SW480 (cell line): ENCODE measurements at regions not wholly inside any gene's neighbourhood (a gene's known extent, or its start where the extent isn't known, plus 50 kb on each side); places are given as distances from the start of the nearest gene placed in this dataset.

Experiments used
- DNase-seq: peaks from one replicate; pipeline ENCODE4 v3.0.0-alpha.2; 2016; ENCODE audit warnings: low spot score

- DNase-seq = no peak
Measured at GRCh38 chr12:13764748-13765147, 216.7 kb downstream of the GRIN2B start.

DNA sequence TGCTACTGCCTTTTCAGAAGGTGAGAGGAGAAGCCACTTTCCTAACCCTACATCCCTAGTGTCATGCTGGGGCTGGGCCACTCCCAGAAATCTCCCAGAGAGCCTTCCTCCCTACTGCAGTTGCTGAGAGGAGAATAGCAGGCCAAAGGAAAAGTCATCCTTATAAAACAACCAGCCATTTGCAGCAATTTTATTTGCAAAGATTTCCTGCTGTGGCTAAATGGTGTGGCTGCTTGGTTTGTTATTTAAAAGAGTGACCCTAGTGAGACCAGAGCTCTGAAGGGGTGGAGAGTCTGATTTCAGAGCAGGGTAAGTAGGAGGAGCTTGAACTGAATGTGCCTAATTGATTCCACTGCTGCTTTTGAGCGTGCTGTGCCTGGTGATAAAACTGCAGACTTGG is 232.0 kb downstream of the GRIN2B start:
- no peak for DNase-seq

- DNase-seq = no peak
Measured at GRCh38 chr12:13745111-13745860, 236.1 kb downstream of the GRIN2B start.

DNA sequence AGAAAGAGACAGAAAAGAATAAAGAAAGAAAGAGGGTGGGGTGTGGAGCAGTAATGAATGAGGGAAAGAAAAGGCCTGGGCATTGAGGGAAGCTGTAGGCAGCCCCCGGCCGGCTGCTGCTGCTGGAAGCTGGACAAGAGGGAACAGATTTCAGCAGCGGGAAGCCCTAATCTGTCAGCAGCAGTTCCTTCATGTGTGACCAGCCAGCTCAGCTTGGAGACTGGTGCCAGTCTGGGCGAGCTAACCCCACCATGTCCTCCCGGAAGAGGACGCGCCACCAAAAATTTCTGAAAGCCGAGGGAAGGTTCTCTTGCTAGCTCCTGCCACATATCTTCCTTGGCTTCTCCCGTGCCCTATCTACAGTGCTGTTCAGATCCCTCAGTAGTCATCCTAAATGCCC is 236.8 kb downstream of the GRIN2B start:
- DNase-seq = no peak

- DNase-seq = no peak
Measured at GRCh38 chr12:13740149-13740545, 241.3 kb downstream of the GRIN2B start.

GRCh38 chr12:13735734-13736133 is 245.7 kb downstream of the GRIN2B start:
- DNase-seq = no peak

DNA sequence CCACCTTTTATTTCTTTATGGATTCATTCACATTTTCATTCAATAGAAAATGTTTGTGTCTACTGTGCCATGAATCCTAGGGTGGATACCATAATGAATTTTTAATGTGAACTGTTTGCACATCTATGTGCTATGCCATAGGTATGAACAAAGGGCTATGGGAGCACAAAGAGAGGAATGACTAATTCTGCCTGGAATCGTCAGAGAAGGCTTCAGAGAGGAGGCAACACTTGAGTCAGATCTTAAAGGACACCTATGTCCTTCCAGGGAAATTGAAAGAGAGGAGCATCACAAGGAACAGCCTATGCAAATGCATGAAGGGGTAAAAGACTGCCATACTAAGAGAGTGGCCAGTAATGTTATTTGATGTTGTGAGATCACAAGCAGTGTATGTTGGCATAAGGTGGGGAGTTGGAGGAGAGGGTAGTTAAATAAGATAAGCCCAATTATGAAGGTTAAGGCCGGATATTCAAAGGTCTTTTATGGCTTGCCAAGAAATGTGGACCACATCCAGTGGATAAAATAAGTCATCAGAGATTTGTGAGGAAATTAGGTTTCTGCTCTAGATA is 246.7 kb downstream of the GRIN2B start:
- DNase-seq = no peak

DNA sequence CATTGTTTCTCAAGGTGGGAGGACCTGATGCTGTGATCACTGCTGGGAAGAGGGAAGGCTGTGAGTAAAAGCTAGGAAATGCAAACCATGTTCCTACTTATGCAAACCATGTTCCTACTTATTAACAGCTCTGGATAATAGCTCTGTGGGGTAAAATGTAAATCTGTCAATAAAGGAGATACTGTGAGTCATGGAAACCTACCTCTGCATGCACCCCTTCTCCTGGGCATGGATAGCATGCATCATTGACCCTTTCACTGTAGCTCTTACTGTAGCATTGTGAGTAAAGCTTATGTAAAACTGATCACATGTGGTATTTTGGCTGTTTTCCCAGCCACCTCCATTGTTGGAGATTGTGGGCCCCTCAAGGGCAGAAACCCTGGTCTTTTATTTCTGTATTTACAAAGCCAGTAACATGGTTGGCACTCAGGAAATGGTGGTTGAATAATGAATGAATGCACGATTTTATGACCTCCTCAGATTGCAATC is 253.7 kb downstream of the GRIN2B start:
- peak; percentile 41 for DNase-seq

- DNase-seq = no peak
Measured at GRCh38 chr12:13725049-13725448, 256.4 kb downstream of the GRIN2B start.

GRCh38 chr12:13724136-13724535 is 257.3 kb downstream of the GRIN2B start:
- no peak for DNase-seq

DNA sequence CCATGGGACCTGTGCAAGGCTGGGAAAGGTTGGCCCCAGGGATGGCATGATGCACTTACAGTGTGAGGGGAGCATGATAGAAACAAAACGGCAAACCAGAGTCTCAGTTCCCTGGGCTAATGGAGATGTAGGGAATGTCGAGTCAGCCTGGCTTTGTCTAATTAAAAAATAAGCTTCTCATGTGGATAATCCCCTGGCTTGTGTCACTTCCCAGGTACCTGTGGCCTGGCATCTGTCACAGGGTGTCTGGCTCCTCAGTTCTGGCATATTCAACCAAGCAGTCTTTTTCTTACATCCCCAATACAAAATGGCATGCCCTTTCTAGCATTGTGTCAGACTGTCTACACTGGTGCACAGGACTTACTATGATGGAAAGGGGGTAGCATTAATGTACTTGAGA is 261.4 kb downstream of the GRIN2B start:
- DNase-seq = no peak

- DNase-seq = no peak
Measured at GRCh38 chr12:13718271-13718670, 263.1 kb downstream of the GRIN2B start.

DNA sequence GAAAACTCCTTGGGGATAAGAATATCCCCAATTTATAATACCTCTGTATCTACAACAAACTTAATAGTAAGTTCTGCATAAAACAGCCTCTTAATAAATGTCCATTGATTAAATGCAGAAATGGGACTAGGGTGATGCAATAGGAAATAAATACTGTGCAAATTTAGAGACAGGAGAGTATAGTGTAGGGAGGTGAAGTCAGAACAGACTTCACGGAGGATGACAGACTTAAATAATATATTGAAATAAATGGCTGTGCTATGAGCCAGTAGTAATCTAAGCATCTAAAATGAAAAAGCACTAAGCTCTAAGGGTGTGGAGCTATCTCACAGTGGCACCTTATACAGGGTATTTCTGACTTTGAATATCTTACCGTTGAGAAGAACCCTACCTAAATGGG is 265.3 kb downstream of the GRIN2B start:
- no peak for DNase-seq

- peak; percentile 13 for DNase-seq
Measured at GRCh38 chr12:13713556-13714410, 267.6 kb downstream of the GRIN2B start.

- DNase-seq = no peak
Measured at GRCh38 chr12:13707829-13708228, 273.6 kb downstream of the GRIN2B start.

- DNase-seq = no peak
Measured at GRCh38 chr12:13702381-13702780, 279.0 kb downstream of the GRIN2B start.

DNA sequence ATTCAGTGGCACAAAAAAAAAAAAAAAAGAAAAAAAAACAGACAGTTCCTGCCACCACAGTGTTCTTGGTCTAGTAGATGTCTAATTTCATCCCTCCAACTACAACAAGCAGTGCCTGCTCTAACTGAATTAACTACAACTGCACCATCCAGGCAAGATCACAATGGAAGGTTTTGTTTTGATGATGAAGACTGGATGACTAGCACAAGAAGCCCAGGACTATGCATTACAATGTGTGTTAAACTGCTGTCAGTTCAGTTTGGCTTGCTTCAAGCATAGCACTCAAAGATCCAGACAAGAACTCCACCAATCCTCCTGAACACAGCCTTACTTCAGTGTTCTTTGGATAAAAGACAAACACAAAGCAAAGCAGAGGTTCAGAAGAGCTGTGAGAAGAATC is 279.9 kb downstream of the GRIN2B start:
- no peak for DNase-seq

DNA sequence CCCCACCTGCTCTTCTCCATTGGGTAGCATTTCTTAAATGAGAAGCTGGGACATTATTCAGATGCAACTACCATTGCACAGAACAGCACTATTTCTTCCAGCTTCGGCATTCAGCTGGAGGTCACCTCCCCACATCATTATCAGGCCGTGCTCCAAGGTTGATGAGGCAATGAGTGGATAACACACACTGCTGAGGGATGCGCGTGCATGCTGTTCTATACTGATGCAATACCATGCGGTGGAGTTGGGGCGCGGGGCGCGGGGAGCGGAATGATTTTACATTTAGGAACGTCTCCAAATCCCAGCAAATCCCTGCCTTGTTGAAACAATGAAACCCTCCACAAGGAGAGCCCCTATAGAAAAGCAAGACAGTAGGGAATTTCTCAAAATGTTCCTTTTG is 283.4 kb downstream of the GRIN2B start:
- no peak for DNase-seq

GRCh38 chr12:13695781-13696180 is 285.6 kb downstream of the GRIN2B start:
- DNase-seq = no peak

- no peak for DNase-seq
Measured at GRCh38 chr12:13692332-13692731, 289.1 kb downstream of the GRIN2B start.

DNA sequence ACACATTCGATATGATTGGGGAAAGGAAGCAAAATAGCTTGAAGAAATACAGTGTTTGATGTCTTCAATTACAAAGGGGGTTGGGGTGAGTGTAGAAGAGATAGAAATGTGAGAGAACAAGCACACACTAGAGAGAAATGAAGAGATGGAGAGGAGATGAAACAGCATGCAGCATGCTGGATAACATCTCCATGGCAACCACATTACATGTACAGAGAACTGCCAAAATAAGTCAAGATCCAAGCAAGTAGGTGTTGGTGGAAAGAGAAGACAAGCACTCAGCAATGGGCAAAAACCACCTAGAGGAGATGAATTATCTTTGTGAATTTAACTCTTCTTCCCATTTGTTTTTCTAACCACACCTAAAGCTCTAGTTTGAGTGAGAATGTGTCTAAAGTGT is 289.8 kb downstream of the GRIN2B start:
- DNase-seq = no peak

DNA sequence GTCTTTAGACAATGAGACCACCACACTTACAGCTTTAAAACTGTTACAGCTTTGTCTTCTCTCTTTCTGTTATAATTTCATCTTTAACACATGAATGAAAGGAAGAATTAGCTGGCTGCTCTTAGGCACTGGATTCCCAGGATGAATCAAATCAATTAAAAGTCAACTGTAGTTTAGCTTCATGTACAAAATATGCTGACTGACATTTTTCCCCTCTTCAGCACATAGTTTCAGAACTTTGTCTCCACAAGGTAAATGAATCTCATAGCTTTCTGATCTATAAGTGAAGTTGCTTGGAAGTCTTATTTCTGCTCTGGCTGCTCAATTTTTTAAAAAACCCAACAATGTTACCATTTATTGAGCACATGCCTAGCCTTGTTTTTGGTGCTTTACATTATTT is 293.8 kb downstream of the GRIN2B start:
- DNase-seq = no peak

DNA sequence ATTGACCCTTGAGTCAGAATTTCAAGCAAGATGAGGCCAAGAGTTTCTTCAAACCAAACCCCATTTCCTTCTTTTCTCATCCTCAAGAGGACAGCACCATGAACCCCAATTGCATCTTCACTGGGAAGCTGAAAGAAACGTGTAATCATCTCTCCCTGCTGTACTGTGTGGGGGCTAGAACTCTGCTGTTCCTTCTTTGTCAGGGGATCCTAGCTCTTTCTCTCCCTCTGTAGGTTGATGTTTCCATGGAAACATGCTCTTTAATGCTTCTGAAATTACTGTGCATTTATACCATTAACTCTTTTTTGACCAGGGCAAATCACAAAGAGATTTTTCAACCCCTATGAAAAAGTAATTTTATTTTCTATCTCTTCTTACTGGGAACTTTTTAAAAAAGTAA is 295.1 kb downstream of the GRIN2B start:
- no peak for DNase-seq
